ENCODE measurements at regions not wholly inside any gene's neighbourhood (a gene's known extent, or its start where the extent isn't known, plus 50 kb on each side); places are given as distances from the start of the nearest gene placed in this dataset.

DNA sequence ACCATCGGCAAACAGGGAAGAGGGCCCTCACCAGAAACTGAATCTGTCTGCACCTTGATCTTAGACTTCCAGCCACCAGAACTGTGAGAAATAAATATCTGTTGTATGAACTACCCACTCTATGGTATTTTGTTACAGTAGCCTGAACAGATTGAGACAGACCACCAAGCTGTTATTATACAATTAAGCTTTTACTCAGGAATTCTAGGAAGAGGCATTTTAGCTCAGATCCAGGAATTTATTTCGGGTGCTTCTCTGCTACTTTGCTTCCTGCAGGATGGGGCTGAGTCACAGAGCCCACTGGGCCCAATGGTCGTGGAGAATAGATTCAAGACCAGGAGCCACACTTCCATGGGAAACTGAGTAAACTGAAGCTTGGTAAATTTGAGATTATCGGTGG lies 145.5 kb upstream of the PFN2 start:
- TF ChIP-seq CTCF (IDR thresholded peaks at IDR 0.05) (no peak), POLR2A (IDR thresholded peaks at IDR 0.05) (no peak)
